NT2/D1 (cell line): ENCODE measurements at regions not wholly inside any gene's neighbourhood (a gene's known extent, or its start where the extent isn't known, plus 50 kb on each side); places are given as distances from the start of the nearest gene placed in this dataset.
"Not testable (repeated sequence)": the region's sequence is repeated elsewhere in the genome, so short reads cannot be mapped to it uniquely, and the experiment has no call there.

ENCODE experiments used
- DNase-seq: peaks from one replicate; pipeline ENCODE4 v3.0.0-alpha.2; 2011; ENCODE audit warnings: low read depth, low spot score
- H3K27me3 ChIP-seq: 2 replicates; pipeline ENCODE4 v1.6.0; 2011; ENCODE audit warnings: mild to moderate bottlenecking; ENCODE audit not compliant: insufficient read length, insufficient read depth
- H3K36me3 ChIP-seq: 2 replicates; pipeline ENCODE4 v1.6.1; 2011; ENCODE audit warnings: mild to moderate bottlenecking, low read length, mixed read lengths; ENCODE audit not compliant: insufficient read depth, insufficient read length
- H3K4me1 ChIP-seq: 2 replicates; pipeline ENCODE4 v1.5.1; 2011; ENCODE audit not compliant: insufficient read depth, insufficient read length
- H3K4me3 ChIP-seq: 2 replicates; pipeline ENCODE4 v1.5.1; 2011; ENCODE audit warnings: low read depth; ENCODE audit not compliant: insufficient read length
- H3K9ac ChIP-seq: 2 replicates; pipeline ENCODE4 v1.6.0; 2011; ENCODE audit warnings: low read depth; ENCODE audit not compliant: insufficient read length
- H3K9me3 ChIP-seq: 2 replicates; pipeline ENCODE4 v1.5.1; 2011; ENCODE audit warnings: mild to moderate bottlenecking, low read length; ENCODE audit not compliant: insufficient read depth
- SUZ12 ChIP-seq: IDR thresholded peaks from 2 replicates; pipeline ENCODE4 v1.6.1; 2011; ENCODE audit not compliant: insufficient read length, insufficient read depth; ENCODE audit errors: extremely low read depth
- YY1 ChIP-seq: IDR thresholded peaks from 2 replicates; pipeline ENCODE4 v1.6.1; 2011; ENCODE audit not compliant: insufficient read length, insufficient read depth
- ZNF274 ChIP-seq: IDR thresholded peaks from 2 replicates; pipeline ENCODE4 v1.6.1; 2011; ENCODE audit warnings: mild to moderate bottlenecking, low read depth, low read length

GRCh38 chr10:32199714-32200394 is 143.6 kb upstream of the KIF5B start:
- Histone ChIP-seq H3K4me3 (no peak overlapping the region), H3K9me3 (no peaks in the 10 kb centered on the region), H3K27me3 (no peaks in the 10 kb centered on the region), H3K9ac (no peak overlapping the region), H3K36me3 (no peaks in the 10 kb centered on the region), H3K4me1 (no peaks in the 10 kb centered on the region)
- no peak for TF ChIP-seq YY1
- no peak for TF ChIP-seq SUZ12
- TF ChIP-seq ZNF274, result no peak
- DNase-seq, result no peak

DNA sequence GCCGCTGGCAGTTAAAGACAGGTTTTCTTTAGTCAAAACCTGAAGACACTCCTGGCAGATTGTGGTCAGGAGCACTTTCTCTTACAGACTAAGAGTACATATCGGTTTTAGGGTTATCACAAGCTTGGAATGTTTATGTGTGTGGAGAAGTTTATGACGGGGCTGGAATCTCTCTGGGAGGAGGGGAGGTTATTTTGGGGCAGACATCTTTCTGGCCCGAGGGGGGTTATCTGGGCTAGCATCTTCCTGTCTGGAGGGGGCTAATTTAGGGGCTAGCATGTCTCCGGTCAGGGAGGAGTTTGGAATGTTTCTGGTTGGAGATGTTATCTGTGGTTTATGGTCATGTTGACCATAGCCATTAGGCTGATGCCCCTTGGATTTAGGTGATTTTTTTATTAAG is 141.2 kb upstream of the KIF5B start:
- Histone ChIP-seq H3K4me1 (no peaks in the 10 kb centered on the region), H3K4me3 (no peak overlapping the region), H3K9ac (no peak overlapping the region), H3K27me3 (no peaks in the 10 kb centered on the region), H3K36me3 (no peaks in the 10 kb centered on the region), H3K9me3 (no peaks in the 10 kb centered on the region)
- no peak for DNase-seq
- TF ChIP-seq YY1, result no peak

GRCh38 chr10:32190890-32191491 is 134.8 kb upstream of the KIF5B start:
- H3K36me3 ChIP-seq, result no peaks in the 10 kb centered on the region
- TF ChIP-seq ZNF274, result no peak
- no peak for TF ChIP-seq YY1
- TF ChIP-seq SUZ12, result no peak
- H3K27me3 ChIP-seq, result no peaks in the 10 kb centered on the region
- H3K9me3 ChIP-seq, result no peaks in the 10 kb centered on the region
- H3K9ac ChIP-seq, result no peak overlapping the region
- H3K4me1 ChIP-seq, result no peaks in the 10 kb centered on the region
- no peak for DNase-seq
- no peak overlapping the region for H3K4me3 ChIP-seq

GRCh38 chr10:32189400-32190084 is 133.3 kb upstream of the KIF5B start:
- no peak for TF ChIP-seq ZNF274
- Histone ChIP-seq H3K9ac (no peak overlapping the region), H3K4me1 (no peaks in the 10 kb centered on the region), H3K36me3 (no peaks in the 10 kb centered on the region), H3K9me3 (no peaks in the 10 kb centered on the region), H3K27me3 (no peaks in the 10 kb centered on the region), H3K4me3 (no peak overlapping the region)
- DNase-seq, result no peak

DNA sequence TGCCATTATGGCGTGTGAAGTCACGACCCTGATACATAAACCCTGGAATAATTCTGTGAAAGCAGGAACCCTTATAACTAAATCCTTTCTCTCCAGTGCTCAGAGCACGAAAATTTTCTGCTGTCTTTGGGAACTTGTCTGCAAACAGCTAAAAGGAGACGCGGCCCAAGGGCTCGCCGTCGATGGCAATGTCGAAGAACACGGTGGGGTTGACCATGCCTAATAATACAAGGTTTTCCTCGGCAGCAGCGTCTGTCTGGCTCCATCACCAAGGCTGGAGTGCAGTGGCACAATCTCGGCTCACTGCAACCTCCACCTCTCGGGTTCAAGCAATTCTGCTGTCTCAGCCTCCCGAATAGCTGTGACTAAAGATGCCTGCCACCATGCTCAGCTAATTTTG is 132.4 kb upstream of the KIF5B start:
- H3K36me3 ChIP-seq, result not testable (repeated sequence)

GRCh38 chr10:32187686-32188085 is 131.5 kb upstream of the KIF5B start:
- no peaks in the 10 kb centered on the region for H3K27me3 ChIP-seq
- H3K4me3 ChIP-seq, result no peak overlapping the region
- no peaks in the 10 kb centered on the region for H3K4me1 ChIP-seq
- H3K9ac ChIP-seq, result no peak overlapping the region
- H3K9me3 ChIP-seq, result no peaks in the 10 kb centered on the region
- TF ChIP-seq SUZ12 (no peak), ZNF274 (no peak), YY1 (no peak)
- no peaks in the 10 kb centered on the region for H3K36me3 ChIP-seq
- no peak for DNase-seq

More for the DNA sequence above, 132.4 kb upstream of the KIF5B start:
- not testable (repeated sequence) for H3K9me3 ChIP-seq, H3K9ac ChIP-seq, H3K4me1 ChIP-seq, DNase-seq, H3K4me3 ChIP-seq, H3K27me3 ChIP-seq

- H3K4me3 ChIP-seq, result not testable (repeated sequence)
Measured at GRCh38 chr10:32183652-32184051, 127.4 kb upstream of the KIF5B start.

More at GRCh38 chr10:32183652-32184051, 127.4 kb upstream of the KIF5B start:
- not testable (repeated sequence) for DNase-seq, H3K9ac ChIP-seq, H3K27me3 ChIP-seq, H3K9me3 ChIP-seq, H3K4me1 ChIP-seq, H3K36me3 ChIP-seq
